ENCODE measurements at regions not wholly inside any gene's neighbourhood (a gene's known extent, or its start where the extent isn't known, plus 50 kb on each side); places are given as distances from the start of the nearest gene placed in this dataset.

DNA sequence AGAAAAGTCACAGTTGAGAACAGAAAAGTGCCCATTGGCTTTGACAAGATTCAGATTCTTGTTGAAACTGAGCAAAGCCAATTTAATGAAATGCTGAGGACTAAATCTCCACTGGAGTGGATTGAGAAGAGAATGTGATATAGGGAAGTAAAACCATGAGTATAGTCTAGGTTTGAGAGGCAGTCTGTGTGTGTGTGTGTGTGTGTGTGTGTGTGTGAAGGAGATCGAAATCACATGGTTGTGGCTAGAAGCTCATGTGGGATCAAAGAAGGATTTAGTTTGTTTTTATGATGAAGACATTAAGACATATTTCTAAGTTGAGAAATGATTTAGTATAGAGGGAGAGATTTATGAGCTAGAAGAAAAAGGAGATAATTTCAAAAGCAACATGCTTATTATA lies 275.7 kb upstream of the DAB2 start:
- in situ Hi-C loops (cut with HindIII; ENCODE audit: low sequenced_read_pairs) = no loop called here
- H3K4me3 ChIP-seq (ENCODE audit: low read depth, low read length) = no peak overlapping the region
- no peak for DNase-seq (ENCODE audit: low read depth)
- TF ChIP-seq CTCF (IDR thresholded peaks at IDR 0.05; ENCODE audit: low read depth, low read length, missing control alignments) = no peak

DNA sequence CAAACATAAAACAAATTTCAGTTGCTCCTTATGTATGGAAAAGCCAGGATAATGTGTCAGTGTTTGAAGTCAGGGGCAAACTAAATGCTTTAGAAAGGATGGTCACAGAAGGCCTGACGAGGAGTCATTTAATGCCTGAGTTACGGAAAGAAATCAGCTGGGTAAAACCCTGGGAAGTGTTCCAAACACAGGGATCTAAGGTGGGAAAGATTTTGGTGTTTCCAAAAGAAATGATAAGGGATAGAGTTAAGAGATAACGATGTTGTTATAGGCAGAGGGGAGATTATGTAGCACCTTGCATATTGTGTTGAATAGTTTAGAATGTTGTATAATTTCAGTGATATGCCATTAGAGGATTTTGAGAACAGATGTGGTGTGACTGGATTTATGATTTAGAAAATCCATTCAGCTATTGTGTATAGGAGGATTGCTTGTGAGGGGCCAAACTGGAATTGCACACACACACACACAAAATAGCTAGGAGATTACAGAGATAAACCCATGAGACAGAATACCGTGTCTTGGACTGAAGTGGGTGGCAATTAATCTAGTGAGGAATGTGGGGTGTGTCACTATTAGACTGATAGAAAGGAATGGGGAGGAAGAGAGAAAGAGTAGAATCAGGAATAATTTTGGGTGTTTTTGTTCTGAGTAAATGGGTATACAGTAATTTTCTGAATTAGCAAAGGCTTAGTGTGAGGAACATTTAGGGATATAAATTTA lies 274.2 kb upstream of the DAB2 start:
- no peak for DNase-seq (ENCODE audit: low read depth)
- TF ChIP-seq CTCF (IDR thresholded peaks at IDR 0.05; ENCODE audit: low read depth, low read length, missing control alignments) = no peak
- in situ Hi-C loops (cut with HindIII; ENCODE audit: low sequenced_read_pairs) = no loop called here
- no peak overlapping the region for H3K4me3 ChIP-seq (ENCODE audit: low read depth, low read length)

DNA sequence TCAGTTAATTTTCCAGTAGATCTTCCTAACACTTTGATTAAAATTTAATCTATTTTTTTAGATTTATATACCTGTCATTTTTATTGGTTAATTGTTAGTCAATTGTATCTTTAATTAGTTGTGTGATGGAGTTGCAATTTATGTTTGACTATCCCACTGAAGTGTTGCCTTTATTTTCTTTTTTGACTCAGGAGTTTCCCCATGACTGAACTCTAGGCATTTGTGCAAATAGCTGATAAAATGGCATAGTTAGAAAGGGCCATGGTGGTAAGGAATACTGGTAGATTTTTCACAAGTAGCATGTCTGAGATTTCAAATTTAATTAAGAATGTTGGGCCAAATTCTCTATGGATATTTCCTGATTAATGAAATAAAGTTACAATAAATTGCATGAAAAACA lies 273.1 kb upstream of the DAB2 start:
- TF ChIP-seq CTCF (IDR thresholded peaks at IDR 0.05; ENCODE audit: low read depth, low read length, missing control alignments) = no peak
- in situ Hi-C loops (cut with HindIII; ENCODE audit: low sequenced_read_pairs) = no loop called here
- no peak for DNase-seq (ENCODE audit: low read depth)
- no peak overlapping the region for H3K4me3 ChIP-seq (ENCODE audit: low read depth, low read length)

GRCh38 chr5:39696672-39697398 lies 272.1 kb upstream of the DAB2 start:
- in situ Hi-C loops (cut with HindIII; ENCODE audit: low sequenced_read_pairs) = no loop called here
- no peak for TF ChIP-seq CTCF (IDR thresholded peaks at IDR 0.05; ENCODE audit: low read depth, low read length, missing control alignments)
- no peak for DNase-seq (ENCODE audit: low read depth)
- no peak overlapping the region for H3K4me3 ChIP-seq (ENCODE audit: low read depth, low read length)

DNA sequence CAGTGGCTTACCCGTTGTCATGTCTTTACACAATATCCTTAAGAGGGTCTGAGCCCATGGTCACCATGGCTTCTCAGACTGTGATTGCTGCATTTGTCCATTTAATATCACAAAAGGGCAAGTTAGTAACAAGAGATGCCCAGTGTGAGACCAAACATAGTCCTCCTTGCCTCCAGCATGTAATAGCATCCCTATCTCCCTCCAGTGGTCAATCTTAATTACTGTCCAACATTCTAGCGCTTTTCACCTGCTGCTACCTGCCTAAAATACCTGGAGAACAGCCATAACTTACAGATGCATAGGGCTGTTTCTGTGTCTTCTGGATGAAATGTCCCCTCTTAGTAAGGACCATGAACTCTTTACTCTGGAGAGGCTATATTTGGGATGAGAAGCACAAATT lies 267.2 kb upstream of the DAB2 start:
- H3K4me3 ChIP-seq (ENCODE audit: low read depth, low read length) = no peak overlapping the region
- peak; percentile 10 for TF ChIP-seq CTCF (IDR thresholded peaks at IDR 0.05; ENCODE audit: low read depth, low read length, missing control alignments)
- in situ Hi-C loops (cut with HindIII; ENCODE audit: low sequenced_read_pairs) = no loop called here
- no peak for DNase-seq (ENCODE audit: low read depth)

DNA sequence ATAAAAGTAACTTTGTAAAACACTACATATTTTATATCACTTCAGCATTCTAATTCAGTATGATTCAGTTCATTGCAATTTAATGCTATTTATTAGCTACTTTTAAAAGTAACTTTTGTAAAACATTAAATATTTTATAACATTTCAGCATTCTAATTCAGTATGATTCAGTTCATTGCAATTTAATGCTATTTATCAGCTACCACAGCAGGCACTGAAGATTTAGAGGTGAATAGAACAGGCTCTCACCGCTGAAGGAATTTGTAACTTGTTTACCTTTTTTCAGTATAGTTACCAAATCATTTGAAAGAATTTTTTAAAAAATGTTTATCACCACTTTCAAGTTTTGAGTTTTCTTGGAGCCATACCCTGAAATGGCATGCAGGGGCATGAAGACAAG lies 266.4 kb upstream of the DAB2 start:
- no peak for TF ChIP-seq CTCF (IDR thresholded peaks at IDR 0.05; ENCODE audit: low read depth, low read length, missing control alignments)
- in situ Hi-C loops (cut with HindIII; ENCODE audit: low sequenced_read_pairs) = no loop called here
- no peak for DNase-seq (ENCODE audit: low read depth)
- H3K4me3 ChIP-seq (ENCODE audit: low read depth, low read length) = no peak overlapping the region

All from astrocyte of the cerebellum (primary cell).